ENCODE measurements at regions not wholly inside any gene's neighbourhood (a gene's known extent, or its start where the extent isn't known, plus 50 kb on each side); places are given as distances from the start of the nearest gene placed in this dataset.

DNA sequence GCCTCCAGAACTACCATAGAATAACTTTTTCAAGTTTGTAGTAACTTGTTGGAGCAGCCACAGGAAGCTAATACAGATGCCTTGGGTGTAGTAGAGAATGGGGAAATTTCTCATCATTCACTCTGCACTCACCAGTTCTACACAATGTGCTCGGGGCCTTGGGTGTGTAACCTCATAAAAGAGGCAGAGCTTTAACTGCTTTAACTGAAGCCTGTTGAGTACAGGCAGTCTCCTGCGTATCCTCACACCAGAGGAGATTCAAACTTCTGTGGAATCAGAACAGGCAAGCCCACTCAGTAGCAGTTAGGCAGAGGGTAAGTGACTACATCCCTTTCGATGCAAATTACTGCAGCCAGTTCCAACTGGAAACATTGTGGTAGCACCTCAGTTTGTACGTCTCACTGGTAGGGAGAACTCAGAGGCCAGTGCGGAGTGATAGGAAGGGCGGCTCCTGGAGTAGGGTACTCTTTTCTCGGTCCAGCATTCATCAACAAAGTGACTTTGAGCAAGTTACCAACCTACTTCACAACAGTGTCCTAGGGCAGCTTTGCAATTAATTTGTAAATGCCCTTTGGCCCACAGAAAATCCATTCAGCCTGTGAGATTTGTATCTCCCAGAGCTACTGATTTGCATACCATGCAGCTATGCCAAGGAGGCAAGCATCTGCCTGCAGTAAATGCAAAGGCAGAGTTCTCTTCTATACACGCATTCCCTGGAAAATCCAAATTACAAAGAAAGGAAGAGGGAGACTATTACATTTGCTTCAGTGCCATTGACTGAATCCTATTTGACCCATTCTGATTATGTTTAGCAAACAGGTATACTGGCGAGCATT, 904.3 kb downstream of the DIAPH3 start:
- TF ChIP-seq, protein P1, sequence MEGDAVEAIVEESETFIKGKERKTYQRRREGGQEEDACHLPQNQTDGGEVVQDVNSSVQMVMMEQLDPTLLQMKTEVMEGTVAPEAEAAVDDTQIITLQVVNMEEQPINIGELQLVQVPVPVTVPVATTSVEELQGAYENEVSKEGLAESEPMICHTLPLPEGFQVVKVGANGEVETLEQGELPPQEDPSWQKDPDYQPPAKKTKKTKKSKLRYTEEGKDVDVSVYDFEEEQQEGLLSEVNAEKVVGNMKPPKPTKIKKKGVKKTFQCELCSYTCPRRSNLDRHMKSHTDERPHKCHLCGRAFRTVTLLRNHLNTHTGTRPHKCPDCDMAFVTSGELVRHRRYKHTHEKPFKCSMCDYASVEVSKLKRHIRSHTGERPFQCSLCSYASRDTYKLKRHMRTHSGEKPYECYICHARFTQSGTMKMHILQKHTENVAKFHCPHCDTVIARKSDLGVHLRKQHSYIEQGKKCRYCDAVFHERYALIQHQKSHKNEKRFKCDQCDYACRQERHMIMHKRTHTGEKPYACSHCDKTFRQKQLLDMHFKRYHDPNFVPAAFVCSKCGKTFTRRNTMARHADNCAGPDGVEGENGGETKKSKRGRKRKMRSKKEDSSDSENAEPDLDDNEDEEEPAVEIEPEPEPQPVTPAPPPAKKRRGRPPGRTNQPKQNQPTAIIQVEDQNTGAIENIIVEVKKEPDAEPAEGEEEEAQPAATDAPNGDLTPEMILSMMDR (IDR thresholded peaks at IDR 0.05) = no peak
- no peak for TF ChIP-seq EP300 (IDR thresholded peaks at IDR 0.05)
